NB4 (cell line): ENCODE measurements at regions not wholly inside any gene's neighbourhood (a gene's known extent, or its start where the extent isn't known, plus 50 kb on each side); places are given as distances from the start of the nearest gene placed in this dataset.

ENCODE experiments used
- DNase-seq: peaks from one replicate; pipeline ENCODE4 v3.0.0; 2010; ENCODE audit warnings: low read depth
- H3K4me3 ChIP-seq: one replicate; pipeline ENCODE4 v1.5.1; 2011; ENCODE audit warnings: mild to moderate bottlenecking, low read depth, low read length, moderate library complexity
- MAX ChIP-seq: IDR thresholded peaks from 2 replicates; pipeline ENCODE4 v1.6.1; 2011; ENCODE audit warnings: low read depth, low read length
- MYC ChIP-seq: IDR thresholded peaks from 2 replicates; pipeline ENCODE4 v1.6.1; 2011; ENCODE audit warnings: low read depth, low read length
- POLR2A ChIP-seq: IDR thresholded peaks from 2 replicates; pipeline ENCODE4 v1.6.1; 2011; ENCODE audit warnings: mild to moderate bottlenecking; ENCODE audit not compliant: insufficient read length; ENCODE audit errors: extremely low read depth
- TF ChIP-seq, protein P1 (sequence below): IDR thresholded peaks from one replicate; pipeline ENCODE4 v1.5.1; 2012; ENCODE audit warnings: low read depth, low read length

GRCh38 chr16:48810803-48811453 lies 200.9 kb upstream of the N4BP1 start:
- no peak for DNase-seq
- H3K4me3 ChIP-seq, result no peak overlapping the region
- TF ChIP-seq MAX (no peak), POLR2A (no peak), MYC (no peak)
- TF ChIP-seq, protein P1, sequence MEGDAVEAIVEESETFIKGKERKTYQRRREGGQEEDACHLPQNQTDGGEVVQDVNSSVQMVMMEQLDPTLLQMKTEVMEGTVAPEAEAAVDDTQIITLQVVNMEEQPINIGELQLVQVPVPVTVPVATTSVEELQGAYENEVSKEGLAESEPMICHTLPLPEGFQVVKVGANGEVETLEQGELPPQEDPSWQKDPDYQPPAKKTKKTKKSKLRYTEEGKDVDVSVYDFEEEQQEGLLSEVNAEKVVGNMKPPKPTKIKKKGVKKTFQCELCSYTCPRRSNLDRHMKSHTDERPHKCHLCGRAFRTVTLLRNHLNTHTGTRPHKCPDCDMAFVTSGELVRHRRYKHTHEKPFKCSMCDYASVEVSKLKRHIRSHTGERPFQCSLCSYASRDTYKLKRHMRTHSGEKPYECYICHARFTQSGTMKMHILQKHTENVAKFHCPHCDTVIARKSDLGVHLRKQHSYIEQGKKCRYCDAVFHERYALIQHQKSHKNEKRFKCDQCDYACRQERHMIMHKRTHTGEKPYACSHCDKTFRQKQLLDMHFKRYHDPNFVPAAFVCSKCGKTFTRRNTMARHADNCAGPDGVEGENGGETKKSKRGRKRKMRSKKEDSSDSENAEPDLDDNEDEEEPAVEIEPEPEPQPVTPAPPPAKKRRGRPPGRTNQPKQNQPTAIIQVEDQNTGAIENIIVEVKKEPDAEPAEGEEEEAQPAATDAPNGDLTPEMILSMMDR, result no peak

GRCh38 chr16:48810436-48810802 lies 200.4 kb upstream of the N4BP1 start:
- H3K4me3 ChIP-seq, result no peak overlapping the region
- DNase-seq, result no peak
- TF ChIP-seq, protein P1, result no peak
- TF ChIP-seq POLR2A (no peak), MYC (no peak), MAX (no peak)

GRCh38 chr16:48790151-48790550 lies 180.2 kb upstream of the N4BP1 start:
- no peak for TF ChIP-seq POLR2A
- no peak for TF ChIP-seq MYC
- no peak for TF ChIP-seq MAX
- TF ChIP-seq, protein P1, result no peak
- DNase-seq, result no peak

DNA sequence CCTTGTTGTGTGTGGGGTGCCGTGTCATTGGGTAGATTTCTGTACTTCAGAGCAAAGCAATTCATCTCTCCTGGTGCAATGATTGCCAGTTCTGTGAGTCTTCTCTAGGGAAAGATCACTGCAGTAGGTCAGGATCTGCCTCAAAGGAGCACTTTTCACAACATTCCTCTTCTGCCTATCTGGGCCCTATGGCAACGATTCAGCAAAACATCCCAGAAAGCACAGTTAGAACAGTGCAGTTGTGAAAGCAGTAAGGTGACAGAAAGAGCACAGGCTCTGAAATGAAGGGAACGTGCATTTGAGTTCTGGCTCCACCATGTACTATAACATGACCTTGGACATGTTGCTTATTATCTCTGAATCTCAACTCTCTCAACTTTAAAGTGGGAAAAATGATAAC lies 178.5 kb upstream of the N4BP1 start:
- DNase-seq, result no peak
- no peak overlapping the region for H3K4me3 ChIP-seq
- TF ChIP-seq MYC (no peak), MAX (no peak), POLR2A (no peak)
- TF ChIP-seq, protein P1, result no peak

More at GRCh38 chr16:48790151-48790550, 180.2 kb upstream of the N4BP1 start:
- H3K4me3 ChIP-seq, result no peak overlapping the region

GRCh38 chr16:48745541-48745940 lies 135.6 kb upstream of the N4BP1 start:
- DNase-seq, result no peak
- no peak overlapping the region for H3K4me3 ChIP-seq
- TF ChIP-seq POLR2A (no peak), MAX (no peak), MYC (no peak)
- TF ChIP-seq, protein P1, result no peak
